ENCODE measurements at regions not wholly inside any gene's neighbourhood (a gene's known extent, or its start where the extent isn't known, plus 50 kb on each side); places are given as distances from the start of the nearest gene placed in this dataset.

GRCh38 chr1:199112365-199112764 is 473.5 kb downstream of the PTPRC start:
- intact Hi-C loops (cut with DNase I): no loop called here
- no peak overlapping the region for H3K9ac ChIP-seq (ENCODE audit: low read length in 3 of 3)
- peaks cover 0 to 6% (median 0%) of the 10 kb centered on the region in 3 donors for H3K9me3 ChIP-seq (ENCODE audit: control insufficient read depth in 2 of 3, insufficient read depth in 1 of 3, low read length in 3 of 3)
- DNase-seq: no peak
- no peak overlapping the region for H3K27ac ChIP-seq (ENCODE audit: low read depth in 2 of 2, low read length in 2 of 2)
- no peaks in the 10 kb centered on the region for H3K27me3 ChIP-seq (ENCODE audit: control insufficient read depth, insufficient read depth, low read length)
- TF ChIP-seq CTCF (IDR thresholded peaks at IDR 0.05; ENCODE audit: borderline replicate concordance, extremely low read depth, insufficient read depth): no peak
- H3K36me3 ChIP-seq (ENCODE audit: control insufficient read depth in 2 of 3, insufficient read depth in 3 of 3, low read length in 3 of 3): no peaks in the 10 kb centered on the region
- no peaks in the 10 kb centered on the region for H3K4me1 ChIP-seq (ENCODE audit: control insufficient read depth in 2 of 3, insufficient read depth in 2 of 3, low read depth in 1 of 3, low read length in 3 of 3)
- FAIRE-seq: no peak
- H3K4me3 ChIP-seq (ENCODE audit: low read length in 3 of 3): no peak overlapping the region

- no peaks in the 10 kb centered on the region for H3K36me3 ChIP-seq (ENCODE audit: control insufficient read depth in 2 of 3, insufficient read depth in 3 of 3, low read length in 3 of 3)
- DNase-seq (peak in 2 of 5 donors; percentile 8 to 30), FAIRE-seq (no peak)
- H3K9me3 ChIP-seq (ENCODE audit: control insufficient read depth in 2 of 3, insufficient read depth in 1 of 3, low read length in 3 of 3): peaks cover 0 to 6% (median 0%) of the 10 kb centered on the region in 3 donors
- no peaks in the 10 kb centered on the region for H3K27me3 ChIP-seq (ENCODE audit: control insufficient read depth, insufficient read depth, low read length)
- intact Hi-C loops (cut with DNase I): no loop called here
- H3K4me3 ChIP-seq (ENCODE audit: low read length in 3 of 3): no peak overlapping the region
- no peaks in the 10 kb centered on the region for H3K4me1 ChIP-seq (ENCODE audit: control insufficient read depth in 2 of 3, insufficient read depth in 2 of 3, low read depth in 1 of 3, low read length in 3 of 3)
- H3K27ac ChIP-seq (ENCODE audit: low read depth in 2 of 2, low read length in 2 of 2): no peak overlapping the region
- H3K9ac ChIP-seq (ENCODE audit: low read length in 3 of 3): no peak overlapping the region
- TF ChIP-seq CTCF (IDR thresholded peaks at IDR 0.05; ENCODE audit: borderline replicate concordance, extremely low read depth, insufficient read depth): peak; percentile 70
These were observed 474.5 kb downstream of the PTPRC start for GRCh38 chr1:199113265-199113869.

GRCh38 chr1:199116488-199116887 is 477.6 kb downstream of the PTPRC start:
- no peaks in the 10 kb centered on the region for H3K4me1 ChIP-seq (ENCODE audit: control insufficient read depth in 2 of 3, insufficient read depth in 2 of 3, low read depth in 1 of 3, low read length in 3 of 3)
- H3K27me3 ChIP-seq (ENCODE audit: control insufficient read depth, insufficient read depth, low read length): no peaks in the 10 kb centered on the region
- no peak for TF ChIP-seq CTCF (IDR thresholded peaks at IDR 0.05; ENCODE audit: borderline replicate concordance, extremely low read depth, insufficient read depth)
- H3K27ac ChIP-seq (ENCODE audit: low read depth in 2 of 2, low read length in 2 of 2): no peak overlapping the region
- no peaks in the 10 kb centered on the region for H3K36me3 ChIP-seq (ENCODE audit: control insufficient read depth in 2 of 3, insufficient read depth in 3 of 3, low read length in 3 of 3)
- FAIRE-seq (no peak), DNase-seq (no peak)
- peaks cover 0 to 6% (median 0%) of the 10 kb centered on the region in 3 donors for H3K9me3 ChIP-seq (ENCODE audit: control insufficient read depth in 2 of 3, insufficient read depth in 1 of 3, low read length in 3 of 3)
- intact Hi-C loops (cut with DNase I): no loop called here
- H3K9ac ChIP-seq (ENCODE audit: low read length in 3 of 3): no peak overlapping the region
- H3K4me3 ChIP-seq (ENCODE audit: low read length in 3 of 3): no peak overlapping the region

- TF ChIP-seq CTCF (IDR thresholded peaks at IDR 0.05; ENCODE audit: borderline replicate concordance, extremely low read depth, insufficient read depth): no peak
- no peaks in the 10 kb centered on the region for H3K4me1 ChIP-seq (ENCODE audit: control insufficient read depth in 2 of 3, insufficient read depth in 2 of 3, low read depth in 1 of 3, low read length in 3 of 3)
- DNase-seq (no peak), FAIRE-seq (no peak)
- H3K9me3 ChIP-seq (ENCODE audit: control insufficient read depth in 2 of 3, insufficient read depth in 1 of 3, low read length in 3 of 3): no peaks in the 10 kb centered on the region
- H3K36me3 ChIP-seq (ENCODE audit: control insufficient read depth in 2 of 3, insufficient read depth in 3 of 3, low read length in 3 of 3): no peaks in the 10 kb centered on the region
- no peak overlapping the region for H3K27ac ChIP-seq (ENCODE audit: low read depth in 2 of 2, low read length in 2 of 2)
- no peak overlapping the region for H3K9ac ChIP-seq (ENCODE audit: low read length in 3 of 3)
- intact Hi-C loops (cut with DNase I): no loop called here
- H3K27me3 ChIP-seq (ENCODE audit: control insufficient read depth, insufficient read depth, low read length): no peaks in the 10 kb centered on the region
- H3K4me3 ChIP-seq (ENCODE audit: low read length in 3 of 3): no peak overlapping the region
These were observed 482.2 kb downstream of the PTPRC start for GRCh38 chr1:199121047-199121446.

Data from kidney (tissue), 13 donors.